ENCODE measurements at regions not wholly inside any gene's neighbourhood (a gene's known extent, or its start where the extent isn't known, plus 50 kb on each side); places are given as distances from the start of the nearest gene placed in this dataset.

GRCh38 chr10:21061982-21062381, 164.9 kb upstream of the NEBL start:
- TF ChIP-seq CTCF (IDR thresholded peaks at IDR 0.05) (no peak), POLR2A (IDR thresholded peaks at IDR 0.05) (no peak)

Measured in breast epithelium (tissue), 3 donors.